A673 (cell line): ENCODE measurements at regions not wholly inside any gene's neighbourhood (a gene's known extent, or its start where the extent isn't known, plus 50 kb on each side); places are given as distances from the start of the nearest gene placed in this dataset.

ENCODE experiments used
- BruUV-seq: library from RNA; stranded (reverse); fragments of 400-500 nt; replicated peaks from 2 replicates; lab custom pipeline; 2021; lab: Mats Ljungman, UMichigan
- CTCF ChIA-PET: fragments of 300-600 bp; sonication (Branson Sonifier 250); formaldehyde crosslinking; loops from one replicate; lab custom pipeline; 2022; ENCODE audit warnings: antibody characterized with exemption; lab: Charles Lee
- POLR2A ChIA-PET: fragments of 300-600 bp; sonication (Branson Sonifier 250); formaldehyde crosslinking; loops from one replicate; lab custom pipeline; 2022; ENCODE audit warnings: antibody characterized with exemption; ENCODE audit not compliant: low non-redundant PET; lab: Charles Lee
- DNase-seq: peaks from one replicate; pipeline ENCODE4 v3.0.0-alpha.2; 2015; ENCODE audit warnings: low spot score
- H3K27ac ChIP-seq: fragments of 200-600 bp; sonication (generic); 2 replicates; pipeline ENCODE4 v1.5.1; 2016; ENCODE audit warnings: mixed run types, low read depth, mild to moderate bottlenecking, mixed read lengths, antibody characterized with exemption, low read length; ENCODE audit not compliant: poor library complexity, severe bottlenecking
- H3K27me3 ChIP-seq: fragments of 200-600 bp; sonication (generic); replicated peaks from 2 replicates; pipeline ENCODE4 v1.6.1; 2017; ENCODE audit warnings: mixed run types, low read depth, mild to moderate bottlenecking, mixed read lengths, antibody characterized with exemption, low read length; ENCODE audit not compliant: insufficient read depth, poor library complexity
- H3K36me3 ChIP-seq: fragments of 200-600 bp; sonication (generic); 2 replicates; pipeline ENCODE4 v1.6.1; 2016; ENCODE audit warnings: mixed run types, mild to moderate bottlenecking, mixed read lengths, antibody characterized with exemption, low read length; ENCODE audit not compliant: insufficient read depth, poor library complexity, severe bottlenecking
- H3K4me1 ChIP-seq: fragments of 200-600 bp; sonication (generic); 2 replicates; pipeline ENCODE4 v1.6.1; 2017; ENCODE audit warnings: mixed run types, mild to moderate bottlenecking, mixed read lengths, antibody characterized with exemption, low read length; ENCODE audit not compliant: insufficient read depth, poor library complexity, severe bottlenecking
- H3K4me3 ChIP-seq: fragments of 200-600 bp; sonication (generic); 2 replicates; pipeline ENCODE4 v1.5.1; 2016; ENCODE audit warnings: low read depth, mixed run types, mild to moderate bottlenecking, mixed read lengths, low read length; ENCODE audit not compliant: poor library complexity, severe bottlenecking
- H3K9me3 ChIP-seq: fragments of 200-600 bp; sonication (generic); 2 replicates; pipeline ENCODE4 v1.6.1; 2016; ENCODE audit warnings: mixed run types, low read depth, mild to moderate bottlenecking, mixed read lengths, antibody characterized with exemption, low read length; ENCODE audit not compliant: poor library complexity, severe bottlenecking
- EZH2 ChIP-seq: fragments of 200-600 bp; sonication (generic); IDR thresholded peaks from 2 replicates; pipeline ENCODE4 v1.6.1; 2017; ENCODE audit warnings: borderline replicate concordance, low read depth, mild to moderate bottlenecking, mixed read lengths, antibody characterized with exemption, low read length; ENCODE audit not compliant: poor library complexity, severe bottlenecking
- intact Hi-C: fragments of 100-400 bp; cut with micrococcal nuclease; formaldehyde crosslinking; loops from one replicate; pipeline ENCODE4 v1.10.0; 2022; ENCODE audit not compliant: unreplicated experiment
- TF ChIP-seq, protein P1 (sequence below): fragments of 300-800, 200-600 bp; sonication (generic); conservative IDR thresholded peaks from 2 replicates; pipeline ENCODE4 v1.5.1; 2017; ENCODE audit warnings: low read depth, mild to moderate bottlenecking, antibody characterized with exemption, low read length, moderate library complexity, mixed read lengths

DNA sequence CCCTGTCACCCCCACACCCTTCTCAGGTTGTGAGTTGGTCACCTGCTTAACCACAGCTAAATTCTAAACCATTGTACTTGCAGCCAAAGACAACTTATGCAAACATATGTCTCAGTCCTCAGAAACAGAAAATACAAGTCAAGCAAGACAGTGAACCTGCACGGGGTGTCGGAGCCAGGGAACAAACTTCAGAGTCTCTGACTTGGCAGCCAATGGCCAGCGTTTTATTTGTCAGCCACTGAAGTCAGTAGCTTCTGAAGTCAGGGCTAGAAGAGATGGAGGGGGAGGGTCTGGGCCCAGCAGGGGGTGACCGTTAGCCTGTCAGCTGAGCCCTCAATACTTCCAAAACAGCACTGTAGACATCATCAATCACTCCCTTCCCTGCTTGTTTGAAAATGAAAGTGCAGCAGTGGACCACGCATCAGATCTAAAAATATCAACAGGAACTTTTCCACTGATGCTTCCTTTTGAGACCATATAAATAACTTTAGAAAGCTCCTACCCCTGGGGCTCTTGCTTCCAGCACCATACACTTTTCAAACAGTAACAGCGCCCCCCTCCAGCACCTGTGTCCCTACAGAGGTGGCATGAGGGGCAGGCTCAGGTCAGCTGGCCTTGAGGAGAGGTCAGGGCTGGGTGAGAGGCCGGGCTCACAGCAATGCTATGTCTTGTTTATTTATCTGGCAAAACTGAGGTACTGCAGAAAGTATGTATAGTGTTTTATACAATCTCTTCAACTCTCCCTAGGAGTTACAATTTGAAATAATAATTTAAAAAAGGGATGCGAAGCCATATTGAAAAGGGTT lies 142.5 kb downstream of the ACER2 start:
- no peaks in the 10 kb centered on the region for H3K4me1 ChIP-seq
- CTCF ChIA-PET = interaction anchor here (0.6 kb wide), 1 partner anchor 8 kb away, joined by 3 read pairs; no protein-coding TSS in a partner anchor
- no peak for TF ChIP-seq EZH2
- TF ChIP-seq, protein P1, sequence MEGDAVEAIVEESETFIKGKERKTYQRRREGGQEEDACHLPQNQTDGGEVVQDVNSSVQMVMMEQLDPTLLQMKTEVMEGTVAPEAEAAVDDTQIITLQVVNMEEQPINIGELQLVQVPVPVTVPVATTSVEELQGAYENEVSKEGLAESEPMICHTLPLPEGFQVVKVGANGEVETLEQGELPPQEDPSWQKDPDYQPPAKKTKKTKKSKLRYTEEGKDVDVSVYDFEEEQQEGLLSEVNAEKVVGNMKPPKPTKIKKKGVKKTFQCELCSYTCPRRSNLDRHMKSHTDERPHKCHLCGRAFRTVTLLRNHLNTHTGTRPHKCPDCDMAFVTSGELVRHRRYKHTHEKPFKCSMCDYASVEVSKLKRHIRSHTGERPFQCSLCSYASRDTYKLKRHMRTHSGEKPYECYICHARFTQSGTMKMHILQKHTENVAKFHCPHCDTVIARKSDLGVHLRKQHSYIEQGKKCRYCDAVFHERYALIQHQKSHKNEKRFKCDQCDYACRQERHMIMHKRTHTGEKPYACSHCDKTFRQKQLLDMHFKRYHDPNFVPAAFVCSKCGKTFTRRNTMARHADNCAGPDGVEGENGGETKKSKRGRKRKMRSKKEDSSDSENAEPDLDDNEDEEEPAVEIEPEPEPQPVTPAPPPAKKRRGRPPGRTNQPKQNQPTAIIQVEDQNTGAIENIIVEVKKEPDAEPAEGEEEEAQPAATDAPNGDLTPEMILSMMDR = no peak
- no peaks in the 10 kb centered on the region for H3K9me3 ChIP-seq
- DNase-seq = no peak
- intact Hi-C loops = no loop called here
- no peak overlapping the region for H3K27ac ChIP-seq
- H3K27me3 ChIP-seq = no peaks in the 10 kb centered on the region
- POLR2A ChIA-PET = no interaction called here
- no peaks in the 10 kb centered on the region for H3K36me3 ChIP-seq
- BruUV-seq = no TSS peak
- no peak overlapping the region for H3K4me3 ChIP-seq

DNA sequence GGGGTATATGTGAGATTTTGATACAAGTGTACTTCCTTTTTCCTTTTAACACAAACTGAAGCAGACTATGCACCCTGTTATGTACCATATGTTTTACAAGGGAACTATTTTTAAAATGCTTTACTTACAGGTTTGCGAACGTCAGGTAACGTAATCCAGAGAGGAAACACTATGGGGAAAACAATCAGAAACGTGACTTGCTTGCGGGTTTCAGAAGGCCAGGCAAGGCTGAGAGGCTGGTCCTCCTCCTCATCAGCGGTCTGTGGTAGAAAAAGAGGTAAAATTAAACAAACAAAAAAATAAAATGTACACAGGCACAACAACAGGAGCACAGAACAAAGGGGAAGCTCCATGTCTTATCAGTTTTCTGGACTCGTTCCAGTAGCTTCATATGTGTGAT lies 141.2 kb downstream of the ACER2 start:
- H3K4me3 ChIP-seq = no peak overlapping the region
- ChIA-PET CTCF (no interaction called here), POLR2A (no interaction called here)
- DNase-seq = no peak
- no peak for TF ChIP-seq EZH2
- TF ChIP-seq, protein P1 = no peak
- H3K27ac ChIP-seq = no peak overlapping the region
- H3K36me3 ChIP-seq = no peaks in the 10 kb centered on the region
- no TSS peak for BruUV-seq
- H3K4me1 ChIP-seq = no peaks in the 10 kb centered on the region
- no peaks in the 10 kb centered on the region for H3K9me3 ChIP-seq
- no peaks in the 10 kb centered on the region for H3K27me3 ChIP-seq
- intact Hi-C loops = no loop called here

DNA sequence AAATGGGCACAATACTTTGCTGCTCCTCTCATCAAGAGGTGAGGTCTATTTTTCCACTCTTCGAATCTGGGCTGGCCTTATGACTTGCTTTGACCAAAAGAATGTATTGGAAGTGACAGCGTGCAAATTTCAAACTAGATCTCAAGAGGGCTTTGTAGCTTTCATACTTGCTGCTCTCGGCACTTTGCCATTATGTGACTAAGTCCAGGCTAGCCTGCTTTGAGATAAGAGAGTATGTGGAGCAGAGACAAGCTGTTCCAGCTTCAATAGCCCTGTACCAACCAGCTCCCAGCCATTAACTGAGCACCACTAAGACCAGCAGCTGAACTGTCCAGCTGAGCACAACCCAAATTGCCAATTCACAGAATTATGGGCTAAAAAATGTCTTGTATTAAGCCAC lies 124.6 kb downstream of the ACER2 start:
- no TSS peak for BruUV-seq
- ChIA-PET CTCF (no interaction called here), POLR2A (no interaction called here)
- no peak overlapping the region for H3K4me3 ChIP-seq
- no peaks in the 10 kb centered on the region for H3K27me3 ChIP-seq
- H3K9me3 ChIP-seq = no peaks in the 10 kb centered on the region
- TF ChIP-seq, protein P1 = no peak
- no peak for TF ChIP-seq EZH2
- H3K27ac ChIP-seq = no peak overlapping the region
- H3K36me3 ChIP-seq = no peaks in the 10 kb centered on the region
- intact Hi-C loops = no loop called here
- no peak for DNase-seq
- H3K4me1 ChIP-seq = no peaks in the 10 kb centered on the region
